Bone marrow (tissue), 2 donors: ENCODE measurements at regions not wholly inside any gene's neighbourhood (a gene's known extent, or its start where the extent isn't known, plus 50 kb on each side); places are given as distances from the start of the nearest gene placed in this dataset.

Experiments used
- DNase-seq, 2 donors: peaks; one replicate each; lab custom pipeline; 2025; lab: John Stamatoyannopoulos, UW

- no peak for DNase-seq
Measured at GRCh38 chr19:34118879-34119748, 53.2 kb upstream of the LSM14A start.

GRCh38 chr19:34120141-34120540 lies 52.2 kb upstream of the LSM14A start:
- no peak for DNase-seq

- peak in 1 of 2 donors; percentile 27 for DNase-seq
Measured at GRCh38 chr19:34120846-34121639, 51.3 kb upstream of the LSM14A start.
